IMR-90 (cell line): ENCODE measurements at regions not wholly inside any gene's neighbourhood (a gene's known extent, or its start where the extent isn't known, plus 50 kb on each side); places are given as distances from the start of the nearest gene placed in this dataset.

ENCODE experiments used
- ATAC-seq: fragments of 200-7000 bp; cut with Tn5 transposase; 2 replicates; pipeline ENCODE4 v1.9.1; 2020; ENCODE audit warnings: low read depth, mild to moderate bottlenecking, moderate library complexity
- BruUV-seq: library from RNA; stranded (reverse); fragments of 400-500 nt; replicated peaks from 2 replicates; lab custom pipeline; 2021; lab: Mats Ljungman, UMichigan
- CTCF ChIA-PET: fragments of 300-600 bp; formaldehyde crosslinking; extraction: SDS; loops from one replicate; lab custom pipeline; 2021; ENCODE audit warnings: antibody characterized with exemption; lab: Yijun Ruan, JAX
- POLR2A ChIA-PET: fragments of 300-600 bp; sonication (Branson Sonifier 250); formaldehyde crosslinking; loops from one replicate; lab custom pipeline; 2022; ENCODE audit warnings: antibody characterized with exemption; ENCODE audit not compliant: unreplicated experiment; lab: Charles Lee
- DNase-seq: peaks from one replicate; pipeline ENCODE4 v3.0.0; 2013
- H2AFZ ChIP-seq: replicated peaks from 2 replicates; pipeline ENCODE3; 2013; ENCODE audit warnings: low read length, mild to moderate bottlenecking; ENCODE audit not compliant: poor library complexity
- H2AK5ac ChIP-seq: 2 replicates; pipeline ENCODE4 v1.6.1; 2013; ENCODE audit warnings: low read depth, low read length, inconsistent platforms
- H2AK9ac ChIP-seq: replicated peaks from 2 replicates; pipeline ENCODE3; 2013; ENCODE audit warnings: mild to moderate bottlenecking, low read depth, low read length, moderate library complexity; ENCODE audit not compliant: poor library complexity
- H2BK120ac ChIP-seq: 2 replicates; pipeline ENCODE4 v1.6.1; 2013; ENCODE audit warnings: low read depth, low read length, inconsistent platforms
- H2BK15ac ChIP-seq: 3 replicates; pipeline ENCODE4 v1.6.1; 2013; ENCODE audit warnings: low read depth, low read length, inconsistent platforms
- H2BK20ac ChIP-seq: 2 replicates; pipeline ENCODE4 v1.6.1; 2013; ENCODE audit warnings: low read depth, mild to moderate bottlenecking, inconsistent platforms, low read length, moderate library complexity
- H2BK5ac ChIP-seq: 2 replicates; pipeline ENCODE4 v1.6.1; 2013; ENCODE audit warnings: mild to moderate bottlenecking, low read depth, low read length, inconsistent platforms; ENCODE audit not compliant: poor library complexity, severe bottlenecking
- H3K14ac ChIP-seq: replicated peaks from 2 replicates; pipeline ENCODE4 v1.6.1; 2013; ENCODE audit warnings: low read depth, low read length, inconsistent platforms
- H3K18ac ChIP-seq: 2 replicates; pipeline ENCODE4 v1.6.1; 2013; ENCODE audit warnings: low read depth, low read length, control low read depth
- H3K23ac ChIP-seq: 2 replicates; pipeline ENCODE4 v1.6.1; 2013; ENCODE audit warnings: low read depth, low read length, inconsistent platforms
- H3K27ac ChIP-seq: 2 replicates; pipeline ENCODE4 v1.5.1; 2013; ENCODE audit warnings: mild to moderate bottlenecking, control low read depth, low read length; ENCODE audit not compliant: insufficient read depth
- H3K27me3 ChIP-seq: 2 replicates; pipeline ENCODE4 v1.6.1; 2013; ENCODE audit warnings: low read length; ENCODE audit not compliant: control insufficient read depth, insufficient read depth
- H3K36me3 ChIP-seq: 2 replicates; pipeline ENCODE4 v1.6.1; 2013; ENCODE audit warnings: low read length, mixed read lengths; ENCODE audit not compliant: control insufficient read depth, insufficient read depth
- H3K4ac ChIP-seq: 2 replicates; pipeline ENCODE4 v1.6.1; 2013; ENCODE audit warnings: low read depth, low read length, inconsistent platforms
- H3K4me1 ChIP-seq: 2 replicates; pipeline ENCODE4 v1.6.1; 2013; ENCODE audit warnings: low read length, mixed read lengths; ENCODE audit not compliant: control insufficient read depth, insufficient read depth
- H3K4me2 ChIP-seq: 2 replicates; pipeline ENCODE4 v1.6.1; 2013; ENCODE audit warnings: low read depth, mild to moderate bottlenecking, control low read depth, low read length, moderate library complexity
- H3K4me3 ChIP-seq: 2 replicates; pipeline ENCODE4 v1.5.1; 2013; ENCODE audit warnings: low read depth, mild to moderate bottlenecking, control low read depth, low read length, moderate library complexity; ENCODE audit not compliant: insufficient read depth
- H3K56ac ChIP-seq: 2 replicates; pipeline ENCODE4 v1.6.1; 2013; ENCODE audit warnings: low read length, inconsistent platforms; ENCODE audit not compliant: insufficient read depth; ENCODE audit errors: extremely low read depth
- H3K79me1 ChIP-seq, 2 experiments: 2 replicates each; pipeline ENCODE4 v1.6.1; 2013; ENCODE audit warnings: low read length in 2 of 2, inconsistent platforms in 1 of 2, low read depth in 1 of 2
- H3K9ac ChIP-seq: 2 replicates; pipeline ENCODE4 v1.6.1; 2013; ENCODE audit warnings: low read depth, low read length, control low read depth
- H3K9me1 ChIP-seq: 2 replicates; pipeline ENCODE4 v1.6.1; 2013; ENCODE audit warnings: low read length, inconsistent platforms; ENCODE audit not compliant: insufficient read depth
- H3K9me3 ChIP-seq: 2 replicates; pipeline ENCODE4 v1.6.1; 2013; ENCODE audit warnings: low read length; ENCODE audit not compliant: control insufficient read depth, insufficient read depth
- H4K20me1 ChIP-seq: 2 replicates; pipeline ENCODE4 v1.6.1; 2013; ENCODE audit warnings: low read length, inconsistent platforms; ENCODE audit not compliant: insufficient read depth
- H4K5ac ChIP-seq: 2 replicates; pipeline ENCODE4 v1.6.1; 2013; ENCODE audit warnings: mild to moderate bottlenecking, low read depth, low read length, control low read depth
- H4K8ac ChIP-seq, 2 experiments: 2 replicates each; pipeline ENCODE4 v1.6.1; 2013; ENCODE audit warnings: low read depth in 2 of 2, low read length in 2 of 2, control low read depth in 1 of 2, inconsistent platforms in 1 of 2
- H4K91ac ChIP-seq: 2 replicates; pipeline ENCODE4 v1.6.1; 2013; ENCODE audit warnings: low read depth, low read length, inconsistent platforms; ENCODE audit not compliant: insufficient read depth
- BHLHE40 ChIP-seq: fragments of 150-350 bp; IDR thresholded peaks from 2 replicates; pipeline ENCODE4 v1.6.1; 2016; ENCODE audit warnings: mild to moderate bottlenecking, low read depth, low read length
- CEBPB ChIP-seq: IDR thresholded peaks from 2 replicates; pipeline ENCODE4 v1.6.1; 2012; ENCODE audit warnings: low read depth, low read length, improper control_type of control experiment
- CHD1 ChIP-seq: IDR thresholded peaks from 2 replicates; pipeline ENCODE4 v1.6.1; 2012; ENCODE audit warnings: low read depth, low read length, improper control_type of control experiment
- FOS ChIP-seq: fragments of 150-350 bp; IDR thresholded peaks from 2 replicates; pipeline ENCODE4 v1.6.1; 2016; ENCODE audit warnings: low read depth, low read length
- MAFK ChIP-seq: IDR thresholded peaks from 2 replicates; pipeline ENCODE4 v1.6.1; 2012; ENCODE audit warnings: low read depth, low read length, improper control_type of control experiment
- MAZ ChIP-seq: IDR thresholded peaks from 2 replicates; pipeline ENCODE4 v1.6.1; 2012; ENCODE audit warnings: low read depth, mild to moderate bottlenecking, low read length, improper control_type of control experiment, moderate library complexity, borderline replicate concordance
- NFE2L2 ChIP-seq: fragments of 150-350 bp; IDR thresholded peaks from 2 replicates; pipeline ENCODE4 v1.6.1; 2016; ENCODE audit warnings: low read depth, mild to moderate bottlenecking, low read length
- POLR2A ChIP-seq: IDR thresholded peaks from 2 replicates; pipeline ENCODE4 v1.6.1; 2012; ENCODE audit warnings: mild to moderate bottlenecking, low read depth, low read length
- RAD21 ChIP-seq: IDR thresholded peaks from 2 replicates; pipeline ENCODE4 v1.6.1; 2012; ENCODE audit warnings: low read length, improper control_type of control experiment
- RCOR1 ChIP-seq: IDR thresholded peaks from 2 replicates; pipeline ENCODE4 v1.6.1; 2012; ENCODE audit warnings: mild to moderate bottlenecking, low read length, improper control_type of control experiment; ENCODE audit not compliant: insufficient replicate concordance
- RFX5 ChIP-seq: IDR thresholded peaks from 2 replicates; pipeline ENCODE4 v1.8.0; 2012; ENCODE audit warnings: low read depth, mild to moderate bottlenecking, low read length, moderate library complexity
- SMC3 ChIP-seq: fragments of 150-350 bp; IDR thresholded peaks from 2 replicates; pipeline ENCODE4 v1.6.1; 2016; ENCODE audit warnings: low read depth, mild to moderate bottlenecking, antibody characterized with exemption, low read length, moderate library complexity
- WGBS, 2 experiments: methylation state at CpG; one replicate each; pipeline versions ENCODE4 v1.1.5 to v1.1.7; 2013; ENCODE audit warnings: missing lambda C conversion rate in 2 of 2; ENCODE audit not compliant: insufficient read length in 1 of 2; ENCODE audit errors: extremely low coverage in 2 of 2; 5-methylcytosine and 5-hydroxymethylcytosine counted together
- dilution Hi-C: fragments of 300-500 bp; cut with HindIII; formaldehyde crosslinking; loops from one replicate; pipeline ENCODE4 v1.14.3; 2018; ENCODE audit warnings: low sequenced_read_pairs; ENCODE audit not compliant: unreplicated experiment
- in situ Hi-C: fragments of 300-500 bp; cut with MboI; formaldehyde crosslinking; loops from 3 replicates; pipeline ENCODE4 v1.14.3; 2019; ENCODE audit warnings: low sequenced_read_pairs, inconsistent platforms, mixed read lengths
- intact Hi-C: fragments of 100-400 bp; cut with micrococcal nuclease; formaldehyde crosslinking; loops from 2 replicates; pipeline ENCODE4 v1.10.0; 2022
- TF ChIP-seq, protein P1 (sequence below): conservative IDR thresholded peaks from 2 replicates; pipeline ENCODE4 v1.5.1; 2012; ENCODE audit warnings: mild to moderate bottlenecking, low read depth, low read length, improper control_type of control experiment
- TF ChIP-seq, protein P2 (sequence below): fragments of 150-350 bp; IDR thresholded peaks from 2 replicates; pipeline ENCODE4 v1.6.1; 2016; ENCODE audit warnings: low read depth, mild to moderate bottlenecking, low read length, moderate library complexity, borderline replicate concordance

DNA sequence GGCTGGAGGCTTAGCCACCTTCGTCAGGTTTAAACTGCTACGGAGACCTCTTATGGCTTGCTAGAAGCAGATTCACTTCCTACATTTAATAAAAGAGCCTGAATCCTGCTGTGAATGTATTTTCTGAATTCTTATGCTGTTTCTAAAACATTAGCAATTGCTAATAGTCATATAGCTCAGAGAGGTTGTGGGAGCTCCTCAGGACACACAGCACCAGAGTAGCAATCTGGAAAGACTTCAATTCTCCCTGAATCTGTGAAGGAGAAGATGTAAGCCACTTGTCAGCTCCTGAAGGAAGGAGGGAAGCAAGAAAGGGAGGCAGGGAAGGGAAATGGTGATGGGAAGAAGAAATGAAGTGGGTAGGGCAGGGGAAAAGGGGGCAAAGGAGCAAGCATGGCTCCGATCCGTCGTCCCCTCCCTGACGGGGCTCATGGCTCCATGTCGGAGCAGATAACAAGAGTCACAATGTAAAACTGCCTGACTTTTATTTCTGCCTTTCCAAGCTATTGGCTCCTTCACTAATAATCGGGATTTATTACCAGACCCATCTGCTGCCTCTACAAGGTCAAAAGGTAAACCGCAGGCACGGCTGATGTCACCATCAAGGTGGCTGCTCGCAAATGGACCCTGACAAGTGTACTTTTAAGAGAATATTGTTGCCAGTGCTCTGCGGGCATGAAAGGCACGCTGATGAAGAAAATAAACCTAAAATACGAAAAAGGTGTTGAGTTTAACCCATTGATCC lies 656.0 kb upstream of the SALL3 start:
- WGBS, 2 experiments = 56% methylated on average over 8 of the region's 14 CpGs; no CpG with 5 or more reads in 1 of the 2 experiments
- no TSS peak for BruUV-seq
- dilution Hi-C loops = no loop called here

More for the DNA sequence above, 656.0 kb upstream of the SALL3 start:
- Histone ChIP-seq H3K14ac (no peak overlapping the region), H3K4me2 (no peak overlapping the region), H3K9ac (no peak overlapping the region), H4K5ac (no peak overlapping the region), H2BK15ac (no peak overlapping the region), H2BK120ac (no peak overlapping the region), H3K4ac (no peak overlapping the region), H3K27ac (no peak overlapping the region), H3K23ac (no peak overlapping the region), H3K79me1 (no peaks in the 10 kb centered on the region), H4K8ac (no peak overlapping the region), H3K18ac (no peak overlapping the region), H2AK5ac (no peak overlapping the region), H3K4me3 (no peak overlapping the region), H3K4me1 (no peaks in the 10 kb centered on the region), H2BK20ac (no peak overlapping the region), H4K20me1 (no peaks in the 10 kb centered on the region), H3K9me1 (no peaks in the 10 kb centered on the region), H4K91ac (no peak overlapping the region), H2BK5ac (no peak overlapping the region), H3K27me3 (no peaks in the 10 kb centered on the region), H3K56ac (no peak overlapping the region), H2AK9ac (no peak overlapping the region), H2AFZ (no peak overlapping the region), H3K36me3 (no peaks in the 10 kb centered on the region), H3K9me3 (peaks cover 19% of the 10 kb centered on the region)
- DNase-seq (no peak), ATAC-seq (no peak)
- ChIA-PET POLR2A (no interaction called here), CTCF (no interaction called here)
- TF ChIP-seq MAFK (no peak), FOS (no peak), POLR2A (no peak), CEBPB (no peak), SMC3 (no peak), MAZ (no peak), RFX5 (no peak), CHD1 (no peak), BHLHE40 (no peak), RAD21 (no peak), NFE2L2 (no peak), RCOR1 (no peak)
- TF ChIP-seq, protein P1, sequence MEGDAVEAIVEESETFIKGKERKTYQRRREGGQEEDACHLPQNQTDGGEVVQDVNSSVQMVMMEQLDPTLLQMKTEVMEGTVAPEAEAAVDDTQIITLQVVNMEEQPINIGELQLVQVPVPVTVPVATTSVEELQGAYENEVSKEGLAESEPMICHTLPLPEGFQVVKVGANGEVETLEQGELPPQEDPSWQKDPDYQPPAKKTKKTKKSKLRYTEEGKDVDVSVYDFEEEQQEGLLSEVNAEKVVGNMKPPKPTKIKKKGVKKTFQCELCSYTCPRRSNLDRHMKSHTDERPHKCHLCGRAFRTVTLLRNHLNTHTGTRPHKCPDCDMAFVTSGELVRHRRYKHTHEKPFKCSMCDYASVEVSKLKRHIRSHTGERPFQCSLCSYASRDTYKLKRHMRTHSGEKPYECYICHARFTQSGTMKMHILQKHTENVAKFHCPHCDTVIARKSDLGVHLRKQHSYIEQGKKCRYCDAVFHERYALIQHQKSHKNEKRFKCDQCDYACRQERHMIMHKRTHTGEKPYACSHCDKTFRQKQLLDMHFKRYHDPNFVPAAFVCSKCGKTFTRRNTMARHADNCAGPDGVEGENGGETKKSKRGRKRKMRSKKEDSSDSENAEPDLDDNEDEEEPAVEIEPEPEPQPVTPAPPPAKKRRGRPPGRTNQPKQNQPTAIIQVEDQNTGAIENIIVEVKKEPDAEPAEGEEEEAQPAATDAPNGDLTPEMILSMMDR = no peak
- TF ChIP-seq, protein P2, sequence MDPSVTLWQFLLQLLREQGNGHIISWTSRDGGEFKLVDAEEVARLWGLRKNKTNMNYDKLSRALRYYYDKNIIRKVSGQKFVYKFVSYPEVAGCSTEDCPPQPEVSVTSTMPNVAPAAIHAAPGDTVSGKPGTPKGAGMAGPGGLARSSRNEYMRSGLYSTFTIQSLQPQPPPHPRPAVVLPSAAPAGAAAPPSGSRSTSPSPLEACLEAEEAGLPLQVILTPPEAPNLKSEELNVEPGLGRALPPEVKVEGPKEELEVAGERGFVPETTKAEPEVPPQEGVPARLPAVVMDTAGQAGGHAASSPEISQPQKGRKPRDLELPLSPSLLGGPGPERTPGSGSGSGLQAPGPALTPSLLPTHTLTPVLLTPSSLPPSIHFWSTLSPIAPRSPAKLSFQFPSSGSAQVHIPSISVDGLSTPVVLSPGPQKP = no peak
- in situ Hi-C loops (no loop called here), intact Hi-C loops (no loop called here)
